PC-3 (cell line): ENCODE measurements at regions not wholly inside any gene's neighbourhood (a gene's known extent, or its start where the extent isn't known, plus 50 kb on each side); places are given as distances from the start of the nearest gene placed in this dataset.

Source experiments
- EZH2 ChIP-seq: fragments of 300-600 bp; sonication (generic); IDR thresholded peaks from one replicate; pipeline ENCODE4 v1.6.1; 2017; ENCODE audit warnings: antibody characterized with exemption, mild to moderate bottlenecking, low read length; ENCODE audit not compliant: unreplicated experiment
- TF ChIP-seq, protein P1 (sequence below): fragments of 300-600 bp; sonication (generic); conservative IDR thresholded peaks from 2 replicates; pipeline ENCODE4 v1.5.1; 2017; ENCODE audit warnings: antibody characterized with exemption, low read depth, mild to moderate bottlenecking, low read length

DNA sequence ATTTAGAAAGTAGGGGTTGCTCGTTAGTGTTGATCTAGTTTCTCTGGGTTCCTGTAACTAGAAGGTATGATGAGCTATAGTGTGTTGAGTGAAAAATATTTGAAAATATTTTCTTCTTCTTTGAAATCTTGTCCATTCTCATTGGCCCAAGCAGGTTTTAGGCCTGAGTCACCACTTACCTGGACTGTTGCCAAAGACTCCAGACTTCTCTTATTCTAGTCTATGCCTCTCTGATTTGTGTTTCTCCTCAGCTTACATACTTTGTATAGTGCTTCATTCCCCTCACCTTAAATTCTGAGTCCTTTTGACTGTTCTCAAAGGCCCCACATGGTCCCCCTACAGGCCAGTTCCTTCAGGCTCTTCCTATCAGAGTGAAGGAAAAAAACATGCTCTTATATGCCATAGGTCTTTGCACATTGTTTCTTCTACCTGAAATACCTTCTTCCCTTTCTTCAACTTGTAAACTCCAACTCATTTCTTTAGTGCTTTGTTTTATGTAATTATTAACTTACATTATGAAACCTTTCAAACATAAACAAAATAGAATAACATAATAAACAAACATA lies 258.2 kb downstream of the PPP1R2C start:
- TF ChIP-seq, protein P1, sequence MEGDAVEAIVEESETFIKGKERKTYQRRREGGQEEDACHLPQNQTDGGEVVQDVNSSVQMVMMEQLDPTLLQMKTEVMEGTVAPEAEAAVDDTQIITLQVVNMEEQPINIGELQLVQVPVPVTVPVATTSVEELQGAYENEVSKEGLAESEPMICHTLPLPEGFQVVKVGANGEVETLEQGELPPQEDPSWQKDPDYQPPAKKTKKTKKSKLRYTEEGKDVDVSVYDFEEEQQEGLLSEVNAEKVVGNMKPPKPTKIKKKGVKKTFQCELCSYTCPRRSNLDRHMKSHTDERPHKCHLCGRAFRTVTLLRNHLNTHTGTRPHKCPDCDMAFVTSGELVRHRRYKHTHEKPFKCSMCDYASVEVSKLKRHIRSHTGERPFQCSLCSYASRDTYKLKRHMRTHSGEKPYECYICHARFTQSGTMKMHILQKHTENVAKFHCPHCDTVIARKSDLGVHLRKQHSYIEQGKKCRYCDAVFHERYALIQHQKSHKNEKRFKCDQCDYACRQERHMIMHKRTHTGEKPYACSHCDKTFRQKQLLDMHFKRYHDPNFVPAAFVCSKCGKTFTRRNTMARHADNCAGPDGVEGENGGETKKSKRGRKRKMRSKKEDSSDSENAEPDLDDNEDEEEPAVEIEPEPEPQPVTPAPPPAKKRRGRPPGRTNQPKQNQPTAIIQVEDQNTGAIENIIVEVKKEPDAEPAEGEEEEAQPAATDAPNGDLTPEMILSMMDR, result no peak; the same call in 1 of the 2 replicates
- no peak for TF ChIP-seq EZH2
